ENCODE measurements at regions not wholly inside any gene's neighbourhood (a gene's known extent, or its start where the extent isn't known, plus 50 kb on each side); places are given as distances from the start of the nearest gene placed in this dataset.
"Not testable (repeated sequence)": the region's sequence is repeated elsewhere in the genome, so short reads cannot be mapped to it uniquely, and the experiment has no call there.

- Histone ChIP-seq H3K4me3 (no peak overlapping the region), H3K36me3 (no peaks in the 10 kb centered on the region), H3K9me3 (peaks cover 0 to 10% (median 2%) of the 10 kb centered on the region in 4 donors), H3K4me1 (no peaks in the 10 kb centered on the region), H3K27ac (no peak overlapping the region), H3K27me3 (no peaks in the 10 kb centered on the region)
- TF ChIP-seq CTCF (IDR thresholded peaks at IDR 0.05) (no peak), POLR2A (IDR thresholded peaks at IDR 0.05) (no peak), EP300 (IDR thresholded peaks at IDR 0.05) (no peak)
- 96 to 98% methylated on average over 6 of the region's 6 CpGs for WGBS, 2 donors
- no peak for DNase-seq (ENCODE audit: low spot score in 2 of 2)
Observed at GRCh38 chr6:148005806-148006205, 336.8 kb upstream of the SASH1 start.

- not testable (repeated sequence) for H3K4me3 ChIP-seq; H3K4me1 ChIP-seq; DNase-seq (ENCODE audit: low spot score in 2 of 2); H3K36me3 ChIP-seq; H3K27me3 ChIP-seq; H3K27ac ChIP-seq
- H3K9me3 ChIP-seq = peaks cover 0 to 12% (median 3%) of the 10 kb centered on the region in 4 donors
Observed at GRCh38 chr6:148010516-148010915, 332.1 kb upstream of the SASH1 start.

GRCh38 chr6:148016013-148016412, 326.6 kb upstream of the SASH1 start:
- WGBS, 2 donors = 72 to 85% methylated on average over 1 of the region's 1 CpG
- H3K27ac ChIP-seq = no peak overlapping the region
- no peaks in the 10 kb centered on the region for H3K36me3 ChIP-seq
- no peaks in the 10 kb centered on the region for H3K27me3 ChIP-seq
- H3K9me3 ChIP-seq = peaks cover 0 to under 1% (median 0%) of the 10 kb centered on the region in 4 donors
- no peak for TF ChIP-seq POLR2A (IDR thresholded peaks at IDR 0.05)
- no peak for TF ChIP-seq CTCF (IDR thresholded peaks at IDR 0.05)
- no peak for TF ChIP-seq EP300 (IDR thresholded peaks at IDR 0.05)
- no peaks in the 10 kb centered on the region for H3K4me1 ChIP-seq
- no peak for DNase-seq (ENCODE audit: low spot score in 2 of 2)
- no peak overlapping the region for H3K4me3 ChIP-seq

GRCh38 chr6:148021165-148021564, 321.5 kb upstream of the SASH1 start:
- no peaks in the 10 kb centered on the region for H3K36me3 ChIP-seq
- H3K27me3 ChIP-seq = no peaks in the 10 kb centered on the region
- no peak for DNase-seq (ENCODE audit: low spot score in 2 of 2)
- WGBS, 2 donors = 4 to 5% methylated on average over 1 of the region's 1 CpG
- no peak for TF ChIP-seq CTCF (IDR thresholded peaks at IDR 0.05)
- TF ChIP-seq POLR2A (IDR thresholded peaks at IDR 0.05) = no peak
- TF ChIP-seq EP300 (IDR thresholded peaks at IDR 0.05) = no peak
- no peaks in the 10 kb centered on the region for H3K4me1 ChIP-seq
- H3K4me3 ChIP-seq = no peak overlapping the region
- H3K9me3 ChIP-seq = no peaks in the 10 kb centered on the region
- no peak overlapping the region for H3K27ac ChIP-seq

- H3K27ac ChIP-seq = no peak overlapping the region
- no peak overlapping the region for H3K4me3 ChIP-seq
- no peaks in the 10 kb centered on the region for H3K9me3 ChIP-seq
- no peaks in the 10 kb centered on the region for H3K4me1 ChIP-seq
- H3K36me3 ChIP-seq = no peaks in the 10 kb centered on the region
- WGBS, 2 donors = 60 to 80% methylated on average over 5 of the region's 5 CpGs
- no peak for DNase-seq (ENCODE audit: low spot score in 2 of 2)
- no peak for TF ChIP-seq EP300 (IDR thresholded peaks at IDR 0.05)
- no peak for TF ChIP-seq CTCF (IDR thresholded peaks at IDR 0.05)
- TF ChIP-seq POLR2A (IDR thresholded peaks at IDR 0.05) = no peak
- no peaks in the 10 kb centered on the region for H3K27me3 ChIP-seq
Observed at GRCh38 chr6:148021699-148022098, 320.9 kb upstream of the SASH1 start.

GRCh38 chr6:148022279-148022678, 320.4 kb upstream of the SASH1 start:
- not testable (repeated sequence) for H3K27me3 ChIP-seq; H3K36me3 ChIP-seq; H3K27ac ChIP-seq; H3K4me1 ChIP-seq; H3K9me3 ChIP-seq; DNase-seq (ENCODE audit: low spot score in 2 of 2); H3K4me3 ChIP-seq
- WGBS, 2 donors = 96 to 97% methylated on average over 8 of the region's 8 CpGs

Data from tibial nerve (tissue), 4 donors.